ENCODE measurements at regions not wholly inside any gene's neighbourhood (a gene's known extent, or its start where the extent isn't known, plus 50 kb on each side); places are given as distances from the start of the nearest gene placed in this dataset.
"Not testable (repeated sequence)": the region's sequence is repeated elsewhere in the genome, so short reads cannot be mapped to it uniquely, and the experiment has no call there.

DNA sequence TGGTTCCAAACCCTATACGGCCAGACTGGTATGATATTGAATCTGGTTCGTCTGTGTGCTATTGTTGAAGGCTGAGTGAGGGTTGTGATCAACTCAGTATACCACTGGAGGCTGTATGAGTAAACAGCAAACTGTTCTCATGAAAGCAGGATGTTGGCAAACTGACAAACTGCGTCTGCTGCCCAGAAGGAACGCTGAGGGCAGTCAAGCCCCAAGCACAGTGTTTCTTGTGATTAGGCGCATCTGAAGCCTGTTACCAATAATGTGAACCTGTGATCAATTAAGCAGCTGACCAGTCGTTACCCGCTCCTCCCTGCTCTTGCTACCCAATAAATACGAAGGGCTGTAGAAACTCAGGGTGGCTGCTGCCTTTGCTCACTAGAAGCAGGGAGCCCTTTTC, 90.0 kb upstream of the METAP2 start:
- in situ Hi-C loops (cut with MboI); H2AFZ ChIP-seq (ENCODE audit: control insufficient read depth, low read depth, low read length); H3K27me3 ChIP-seq (replicated peaks in 1 of 2; ENCODE audit: control insufficient read depth in 2 of 2, insufficient read depth in 2 of 2, low read length in 1 of 2); H3K4me3 ChIP-seq; H3K79me2 ChIP-seq (ENCODE audit: control insufficient read depth, insufficient read depth, low read length); H3K9ac ChIP-seq (ENCODE audit: control insufficient read depth, insufficient read depth, low read length); intact Hi-C loops (cut with micrococcal nuclease; ENCODE audit: unreplicated experiment); H3K4me2 ChIP-seq (ENCODE audit: control insufficient read depth, insufficient read depth); H3K27ac ChIP-seq (ENCODE audit: control insufficient read depth, insufficient read depth); H4K20me1 ChIP-seq (ENCODE audit: control insufficient read depth, insufficient read depth); H3K9me3 ChIP-seq (replicated peaks; ENCODE audit: control insufficient read depth, insufficient read depth, low read length); H3K4me1 ChIP-seq (ENCODE audit: control insufficient read depth, insufficient read depth, low read length); SMC1A ChIA-PET (ENCODE audit: uncharacterized antibody, unreplicated experiment); DNase-seq (ENCODE audit: low read depth, low spot score); ATAC-seq; POLR2A ChIA-PET; RAD21 ChIA-PET (ENCODE audit: unreplicated experiment); H3K36me3 ChIP-seq (ENCODE audit: control insufficient read depth in 2 of 2, insufficient read depth in 2 of 2, low read length in 1 of 2); BruUV-seq (replicated peaks); FAIRE-seq: not testable (repeated sequence)
- 71% methylated on average over 8 of the region's 8 CpGs for WGBS (ENCODE audit: insufficient coverage, insufficient replicate concordance, low lambda C conversion rate, missing lambda C conversion rate)
- CTCF ChIA-PET = interaction anchor here (0.5 kb wide), 1 partner anchor 84 kb away, joined by 3 read pairs; no protein-coding TSS in a partner anchor

DNA sequence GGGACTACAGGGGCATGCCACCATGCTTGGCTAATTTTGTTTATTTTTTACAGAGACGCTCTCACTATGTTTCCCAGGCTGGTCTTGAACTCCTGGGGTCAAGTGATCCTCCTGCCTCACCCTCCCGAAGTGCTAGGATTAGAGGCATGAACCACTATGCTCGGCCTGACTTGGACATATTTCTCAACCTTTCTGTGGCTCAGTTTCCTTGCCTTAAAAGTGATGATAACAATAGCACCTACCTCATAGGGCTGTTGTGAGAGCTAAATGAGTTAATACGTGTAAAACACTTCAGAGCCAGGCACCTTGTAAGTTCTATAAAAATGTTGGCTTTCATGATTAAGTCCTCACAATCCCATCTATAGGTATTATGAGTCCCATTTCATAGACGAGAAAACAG, 89.2 kb upstream of the METAP2 start:
- no peaks in the 10 kb centered on the region; a peak in 2 of 4 replicates for H3K27me3 ChIP-seq (replicated peaks in 1 of 2; ENCODE audit: control insufficient read depth in 2 of 2, insufficient read depth in 2 of 2, low read length in 1 of 2)
- H3K9ac ChIP-seq (ENCODE audit: control insufficient read depth, insufficient read depth, low read length) = no peak overlapping the region
- no peaks in the 10 kb centered on the region for H3K4me1 ChIP-seq (ENCODE audit: control insufficient read depth, insufficient read depth, low read length)
- 45% methylated on average over 5 of the region's 5 CpGs for WGBS (ENCODE audit: insufficient coverage, insufficient replicate concordance, low lambda C conversion rate, missing lambda C conversion rate)
- FAIRE-seq = no peak
- RAD21 ChIA-PET (ENCODE audit: unreplicated experiment) = no interaction called here
- no peaks in the 10 kb centered on the region for H3K79me2 ChIP-seq (ENCODE audit: control insufficient read depth, insufficient read depth, low read length)
- TF ChIP-seq FOXK2 (IDR thresholded peaks at IDR 0.05) = no peak
- TF ChIP-seq, protein P1, sequence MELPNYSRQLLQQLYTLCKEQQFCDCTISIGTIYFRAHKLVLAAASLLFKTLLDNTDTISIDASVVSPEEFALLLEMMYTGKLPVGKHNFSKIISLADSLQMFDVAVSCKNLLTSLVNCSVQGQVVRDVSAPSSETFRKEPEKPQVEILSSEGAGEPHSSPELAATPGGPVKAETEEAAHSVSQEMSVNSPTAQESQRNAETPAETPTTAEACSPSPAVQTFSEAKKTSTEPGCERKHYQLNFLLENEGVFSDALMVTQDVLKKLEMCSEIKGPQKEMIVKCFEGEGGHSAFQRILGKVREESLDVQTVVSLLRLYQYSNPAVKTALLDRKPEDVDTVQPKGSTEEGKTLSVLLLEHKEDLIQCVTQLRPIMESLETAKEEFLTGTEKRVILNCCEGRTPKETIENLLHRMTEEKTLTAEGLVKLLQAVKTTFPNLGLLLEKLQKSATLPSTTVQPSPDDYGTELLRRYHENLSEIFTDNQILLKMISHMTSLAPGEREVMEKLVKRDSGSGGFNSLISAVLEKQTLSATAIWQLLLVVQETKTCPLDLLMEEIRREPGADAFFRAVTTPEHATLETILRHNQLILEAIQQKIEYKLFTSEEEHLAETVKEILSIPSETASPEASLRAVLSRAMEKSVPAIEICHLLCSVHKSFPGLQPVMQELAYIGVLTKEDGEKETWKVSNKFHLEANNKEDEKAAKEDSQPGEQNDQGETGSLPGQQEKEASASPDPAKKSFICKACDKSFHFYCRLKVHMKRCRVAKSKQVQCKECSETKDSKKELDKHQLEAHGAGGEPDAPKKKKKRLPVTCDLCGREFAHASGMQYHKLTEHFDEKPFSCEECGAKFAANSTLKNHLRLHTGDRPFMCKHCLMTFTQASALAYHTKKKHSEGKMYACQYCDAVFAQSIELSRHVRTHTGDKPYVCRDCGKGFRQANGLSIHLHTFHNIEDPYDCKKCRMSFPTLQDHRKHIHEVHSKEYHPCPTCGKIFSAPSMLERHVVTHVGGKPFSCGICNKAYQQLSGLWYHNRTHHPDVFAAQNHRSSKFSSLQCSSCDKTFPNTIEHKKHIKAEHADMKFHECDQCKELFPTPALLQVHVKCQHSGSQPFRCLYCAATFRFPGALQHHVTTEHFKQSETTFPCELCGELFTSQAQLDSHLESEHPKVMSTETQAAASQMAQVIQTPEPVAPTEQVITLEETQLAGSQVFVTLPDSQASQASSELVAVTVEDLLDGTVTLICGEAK (IDR thresholded peaks at IDR 0.05; ENCODE audit: borderline replicate concordance) = no peak
- no peak for TF ChIP-seq TBL1XR1 (IDR thresholded peaks at IDR 0.05; ENCODE audit: low read depth, low read length)
- TF ChIP-seq MYB (IDR thresholded peaks at IDR 0.05; ENCODE audit: borderline replicate concordance, low read depth, low read length) = no peak
- no peak for TF ChIP-seq CREM (IDR thresholded peaks at IDR 0.05; ENCODE audit: low read depth)
- TF ChIP-seq TCF12 (IDR thresholded peaks at IDR 0.05; ENCODE audit: low read depth, low read length) = no peak
- TF ChIP-seq ATF7 (IDR thresholded peaks at IDR 0.05; ENCODE audit: low read depth) = no peak
- TF ChIP-seq HDAC2 (IDR thresholded peaks at IDR 0.05) = no peak
- TF ChIP-seq KAT2A (conservative IDR thresholded peaks at IDR 0.05; ENCODE audit: control insufficient read depth, low read depth, low read length) = no peak
- TF ChIP-seq RCOR1 (conservative IDR thresholded peaks at IDR 0.05; ENCODE audit: low read depth, low read length) = no peak
- no peak for TF ChIP-seq EZH2 (IDR thresholded peaks at IDR 0.05; ENCODE audit: borderline replicate concordance, control insufficient read depth, low read depth, low read length)
- TF ChIP-seq NFXL1 (IDR thresholded peaks at IDR 0.05; ENCODE audit: borderline replicate concordance) = no peak
- H3K4me2 ChIP-seq (ENCODE audit: control insufficient read depth, insufficient read depth) = no peak overlapping the region
- no peak overlapping the region for H2AFZ ChIP-seq (ENCODE audit: control insufficient read depth, low read depth, low read length)
- H3K4me3 ChIP-seq = no peak overlapping the region
- H3K27ac ChIP-seq (ENCODE audit: control insufficient read depth, insufficient read depth) = no peak overlapping the region
- H3K36me3 ChIP-seq (ENCODE audit: control insufficient read depth in 2 of 2, insufficient read depth in 2 of 2, low read length in 1 of 2) = no peaks in the 10 kb centered on the region
- ATAC-seq = no peak
- SMC1A ChIA-PET (ENCODE audit: uncharacterized antibody, unreplicated experiment) = no interaction called here
- BruUV-seq (replicated peaks) = no TSS peak
- POLR2A ChIA-PET = no interaction called here
- CTCF ChIA-PET = interaction anchor here (0.6 kb wide), 1 partner anchor 136 kb away, joined by 3 read pairs; no protein-coding TSS in a partner anchor
- no peak for DNase-seq (ENCODE audit: low read depth, low spot score)
- intact Hi-C loops (cut with micrococcal nuclease; ENCODE audit: unreplicated experiment) = no loop called here
- H3K9me3 ChIP-seq (replicated peaks; ENCODE audit: control insufficient read depth, insufficient read depth, low read length) = no peaks in the 10 kb centered on the region
- no peaks in the 10 kb centered on the region for H4K20me1 ChIP-seq (ENCODE audit: control insufficient read depth, insufficient read depth)
- in situ Hi-C loops (cut with MboI) = no loop called here

All from GM12878 (cell line).